ENCODE measurements at regions not wholly inside any gene's neighbourhood (a gene's known extent, or its start where the extent isn't known, plus 50 kb on each side); places are given as distances from the start of the nearest gene placed in this dataset.

GRCh38 chr11:81286959-81287358 is 1446.7 kb downstream of the FAM181B start:
- no peak for TF ChIP-seq EP300 (IDR thresholded peaks at IDR 0.05; ENCODE audit: borderline replicate concordance in 1 of 2, low read depth in 2 of 2, low read length in 2 of 2)
- no peak for TF ChIP-seq CTCF (IDR thresholded peaks at IDR 0.05; ENCODE audit: control extremely low read depth in 1 of 3, insufficient read depth in 1 of 3, low read depth in 1 of 3, low read length in 3 of 3)
- no peak for TF ChIP-seq CREB1 (IDR thresholded peaks at IDR 0.05)
- no peak for TF ChIP-seq CEBPB (IDR thresholded peaks at IDR 0.05; ENCODE audit: low read depth, low read length)
- TF ChIP-seq USF2 (IDR thresholded peaks at IDR 0.05; ENCODE audit: low read length), result no peak
- no peak for TF ChIP-seq EZH2 (IDR thresholded peaks at IDR 0.05; ENCODE audit: low read depth, low read length, severe bottlenecking)
- no peak for TF ChIP-seq CBX5 (IDR thresholded peaks at IDR 0.05; ENCODE audit: low read depth, low read length)
- no peak for TF ChIP-seq POLR2A (IDR thresholded peaks at IDR 0.05; ENCODE audit: control extremely low read depth in 1 of 2, low read depth in 2 of 2, low read length in 2 of 2)

Measured in H1 (cell line).